Activated effector memory CD4-positive, alpha-beta T cell treated with Interleukin-2 at 50 U/mL for 16 hours (primary cell): ENCODE measurements at regions not wholly inside any gene's neighbourhood (a gene's known extent, or its start where the extent isn't known, plus 50 kb on each side); places are given as distances from the start of the nearest gene placed in this dataset.
"Not testable (repeated sequence)": the region's sequence is repeated elsewhere in the genome, so short reads cannot be mapped to it uniquely, and the experiment has no call there.

Experiments used
- DNase-seq: peaks from one replicate; pipeline ENCODE4 v3.0.0-alpha.2; 2020

GRCh38 chr1:121443001-121443540 lies 258.3 kb downstream of the SRGAP2C start:
- DNase-seq = no peak

- DNase-seq = no peak
Observed at GRCh38 chr1:121444096-121444495, 259.3 kb downstream of the SRGAP2C start.

- no peak for DNase-seq
Observed at GRCh38 chr1:121445679-121446078, 260.9 kb downstream of the SRGAP2C start.

GRCh38 chr1:121447280-121447923 lies 262.6 kb downstream of the SRGAP2C start:
- not testable (repeated sequence) for DNase-seq

- DNase-seq = not testable (repeated sequence)
Observed at GRCh38 chr1:121448064-121448463, 263.3 kb downstream of the SRGAP2C start.

- DNase-seq = no peak
Observed at GRCh38 chr1:121448851-121449250, 264.1 kb downstream of the SRGAP2C start.

GRCh38 chr1:121452484-121452883 lies 267.7 kb downstream of the SRGAP2C start:
- DNase-seq = no peak

GRCh38 chr1:121458291-121459048 lies 273.7 kb downstream of the SRGAP2C start:
- no peak for DNase-seq

- DNase-seq = no peak
Observed at GRCh38 chr1:121459235-121459634, 274.5 kb downstream of the SRGAP2C start.

- DNase-seq = not testable (repeated sequence)
Observed at GRCh38 chr1:121469395-121469794, 284.6 kb downstream of the SRGAP2C start.

DNA sequence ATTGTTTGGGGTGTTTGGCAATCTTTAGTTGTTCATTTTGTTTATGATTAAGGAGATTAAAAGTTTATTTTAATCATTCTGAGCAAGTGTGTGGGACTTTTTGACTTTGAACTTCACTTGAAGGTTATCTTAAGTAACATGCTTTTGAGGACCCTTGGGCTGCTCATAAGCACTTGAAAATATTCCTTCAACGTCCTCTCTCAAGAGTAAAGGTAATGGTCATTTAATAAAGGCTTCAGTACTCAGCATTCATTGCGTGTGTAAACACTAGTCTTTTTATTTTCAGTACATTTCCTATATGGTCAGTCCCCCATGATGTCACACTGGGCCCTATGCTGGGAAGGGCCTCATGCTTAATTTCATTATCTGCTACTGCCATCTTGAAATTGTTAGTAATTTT lies 285.6 kb downstream of the SRGAP2C start:
- DNase-seq = not testable (repeated sequence)

DNA sequence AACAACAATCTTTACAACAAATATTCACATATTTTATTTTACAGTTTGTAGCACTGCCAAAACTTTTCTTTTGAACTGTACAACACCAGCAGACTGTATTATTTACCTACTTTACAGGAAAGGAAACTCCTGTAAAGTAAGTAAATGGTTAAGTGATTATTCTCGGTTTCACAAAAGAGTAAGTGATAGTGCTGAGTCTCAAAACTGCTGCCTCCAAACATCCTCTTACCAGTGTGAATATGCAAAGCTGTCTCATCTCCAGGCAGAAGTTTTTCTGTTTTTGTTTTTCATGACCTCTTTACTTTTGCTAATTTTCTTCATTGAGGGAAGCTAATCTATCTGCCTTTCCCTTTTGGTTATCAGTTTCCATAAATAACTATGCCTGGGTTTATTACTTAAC lies 286.7 kb downstream of the SRGAP2C start:
- no peak for DNase-seq

DNA sequence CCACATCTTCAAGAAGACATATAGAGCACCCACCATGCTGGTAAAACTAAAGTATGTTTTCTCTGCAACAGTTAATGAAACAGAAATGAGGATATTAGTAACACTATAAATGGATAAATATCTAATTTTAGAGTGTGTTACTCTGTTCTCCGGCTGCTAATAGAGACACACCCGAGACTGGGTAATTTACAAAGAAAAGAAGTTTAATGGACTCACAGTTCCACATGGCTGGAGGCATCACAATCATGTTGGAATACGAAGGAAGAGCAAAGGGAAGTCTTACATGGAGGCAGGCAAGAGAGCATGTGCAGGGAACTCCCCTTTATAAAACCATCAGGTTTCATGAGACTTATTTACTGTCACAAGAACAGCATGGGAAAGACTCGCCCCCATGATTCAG lies 287.2 kb downstream of the SRGAP2C start:
- DNase-seq = no peak

DNA sequence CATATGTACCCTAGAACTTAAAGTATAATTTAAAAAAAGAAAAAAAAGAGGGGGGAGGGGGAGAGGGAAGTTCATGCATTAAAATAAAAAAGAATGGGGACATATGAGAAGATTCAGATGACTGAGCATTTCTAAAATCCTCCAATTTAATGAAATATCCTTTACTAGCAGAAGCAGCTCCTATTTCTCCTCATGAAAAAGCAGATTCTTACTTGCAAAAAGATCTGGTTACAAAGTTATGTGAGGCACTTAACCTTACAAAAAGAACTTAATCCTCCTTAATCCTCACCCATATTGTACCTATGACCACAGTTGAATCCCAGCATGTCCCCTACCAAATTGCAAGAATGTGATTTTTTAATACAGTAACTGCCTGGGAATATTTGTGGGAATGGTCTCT lies 298.5 kb downstream of the SRGAP2C start:
- no peak for DNase-seq

DNA sequence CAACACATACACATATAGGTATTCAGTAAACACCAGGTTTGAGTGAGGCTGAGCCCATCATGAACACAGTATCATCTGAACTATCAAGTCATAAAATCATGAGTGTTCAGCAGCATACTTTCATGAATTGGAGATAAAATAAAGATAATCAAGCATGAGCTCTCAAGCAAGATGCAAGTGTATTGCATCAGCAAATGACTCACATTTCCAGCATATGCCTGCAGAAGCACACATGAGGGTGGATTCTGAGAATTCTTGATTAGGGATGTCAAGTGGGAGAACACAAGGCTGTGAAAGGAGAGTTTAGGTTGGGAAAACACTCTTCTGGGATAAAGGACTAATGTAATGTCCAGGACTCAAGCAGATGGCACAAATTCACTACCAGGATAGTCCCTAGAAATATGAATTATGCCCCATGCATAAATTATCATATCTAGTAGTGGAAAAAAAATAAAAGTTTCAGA lies 299.2 kb downstream of the SRGAP2C start:
- no peak for DNase-seq

DNA sequence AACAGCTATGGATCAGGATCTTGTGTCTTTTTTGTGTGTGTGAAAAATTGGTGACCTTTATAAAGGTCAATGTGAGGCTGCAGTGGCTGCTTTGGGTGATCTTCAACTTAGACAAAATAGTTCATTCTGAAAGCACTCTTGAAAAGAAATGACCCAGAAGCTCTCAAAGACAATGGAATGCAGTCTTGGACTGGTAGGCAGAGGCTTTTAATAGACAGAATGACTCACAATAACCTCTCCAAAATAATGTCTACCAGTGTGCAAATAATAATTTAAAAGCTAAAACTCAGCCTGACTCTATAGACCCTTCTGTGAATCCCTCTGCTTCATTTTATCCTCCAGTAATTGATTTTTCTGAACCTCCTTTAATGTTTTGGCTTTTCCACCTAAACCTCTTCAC lies 310.0 kb downstream of the SRGAP2C start:
- DNase-seq = not testable (repeated sequence)

- DNase-seq = not testable (repeated sequence)
Observed at GRCh38 chr1:121511455-121511854, 326.7 kb downstream of the SRGAP2C start.

DNA sequence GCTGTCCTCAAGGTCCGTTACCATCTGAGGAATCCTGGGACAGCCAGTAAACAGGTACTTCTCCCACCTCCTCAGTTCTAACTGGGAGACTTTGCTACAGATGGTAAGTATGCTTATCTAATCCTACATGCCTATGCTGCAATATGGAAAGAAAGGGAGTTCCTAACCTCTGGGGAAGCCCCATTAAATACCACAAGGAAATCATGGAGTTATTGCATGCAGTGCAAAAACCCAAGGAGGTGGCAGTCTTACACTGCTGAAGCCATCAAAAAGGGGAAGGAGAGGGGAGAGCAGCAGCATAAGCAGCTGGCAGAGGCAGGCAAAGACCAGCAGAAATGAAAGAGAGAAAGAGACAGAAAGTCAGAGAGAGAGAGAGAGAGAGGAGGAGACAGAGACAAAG lies 327.1 kb downstream of the SRGAP2C start:
- not testable (repeated sequence) for DNase-seq

- no peak for DNase-seq
Observed at GRCh38 chr1:121515235-121515634, 330.5 kb downstream of the SRGAP2C start.

- DNase-seq = peak; percentile 2
Observed at GRCh38 chr1:121516234-121516967, 331.6 kb downstream of the SRGAP2C start.

GRCh38 chr1:121517586-121518230 lies 332.9 kb downstream of the SRGAP2C start:
- no peak for DNase-seq

- no peak for DNase-seq
Observed at GRCh38 chr1:121518726-121519041, 333.9 kb downstream of the SRGAP2C start.
